ENCODE measurements at regions not wholly inside any gene's neighbourhood (a gene's known extent, or its start where the extent isn't known, plus 50 kb on each side); places are given as distances from the start of the nearest gene placed in this dataset.

DNA sequence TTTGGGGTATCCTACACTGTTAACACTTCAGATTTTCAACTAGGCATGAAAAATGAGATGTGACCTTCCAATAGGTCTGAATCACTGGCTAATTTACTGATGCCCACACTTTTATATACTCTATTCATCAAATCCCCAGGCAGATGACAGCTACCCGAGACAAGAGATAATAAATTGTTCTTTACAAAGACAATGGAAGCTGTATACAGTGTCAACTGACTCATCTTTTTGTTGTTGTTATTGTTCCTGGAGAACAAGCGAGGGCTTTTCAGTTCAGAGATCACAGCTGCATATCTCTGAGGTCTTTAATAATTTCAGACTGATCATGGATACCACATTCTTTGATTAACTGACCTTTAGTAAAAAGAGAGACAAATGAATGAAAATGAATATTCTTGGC is 228.9 kb downstream of the SDHAF3 start:
- Mint-ChIP-seq H3K27ac (no peak overlapping the region), H3K27me3 (ENCODE audit: low read depth) (no peaks in the 10 kb centered on the region), H3K4me3 (no peak overlapping the region), H3K4me1 (peaks cover 9% of the 10 kb centered on the region), H3K36me3 (no peaks in the 10 kb centered on the region; the same call in 1 of the 2 replicates), H3K9me3 (peaks cover 15% of the 10 kb centered on the region)
- POLR2A ChIA-PET: no interaction called here
- CTCF ChIA-PET: no interaction called here
- no peak for ATAC-seq
- DNase-seq (ENCODE audit: low spot score): no peak
- TF ChIP-seq SMAD3 (CRISPR knock-in tag; IDR thresholded peaks at IDR 0.05; ENCODE audit: borderline replicate concordance): no peak

DNA sequence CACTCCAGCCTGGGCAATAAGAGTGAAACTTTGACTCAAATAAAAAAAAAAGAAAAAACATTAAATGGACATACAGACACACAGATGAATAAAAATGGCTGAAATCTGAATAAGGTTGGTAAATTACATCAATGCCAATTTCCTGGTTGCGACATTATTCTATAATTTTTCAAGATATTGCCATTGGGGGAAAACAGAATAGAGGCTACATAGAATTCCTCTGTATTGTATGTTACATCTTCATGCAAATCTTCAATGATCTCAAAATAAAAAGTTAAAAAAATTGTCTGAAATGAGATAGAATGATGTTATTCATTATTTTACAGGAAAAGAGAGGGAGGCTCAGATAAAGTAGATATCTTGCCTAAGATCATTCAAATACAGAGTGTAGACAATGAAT is 234.0 kb downstream of the SDHAF3 start:
- Mint-ChIP-seq H3K4me1 (no peaks in the 10 kb centered on the region), H3K4me3 (no peak overlapping the region), H3K9me3 (peaks cover 21% of the 10 kb centered on the region), H3K27me3 (ENCODE audit: low read depth) (no peaks in the 10 kb centered on the region), H3K27ac (no peak overlapping the region), H3K36me3 (peaks cover 5% of the 10 kb centered on the region; the same call in 1 of the 2 replicates)
- POLR2A ChIA-PET: no interaction called here
- TF ChIP-seq, protein P1, sequence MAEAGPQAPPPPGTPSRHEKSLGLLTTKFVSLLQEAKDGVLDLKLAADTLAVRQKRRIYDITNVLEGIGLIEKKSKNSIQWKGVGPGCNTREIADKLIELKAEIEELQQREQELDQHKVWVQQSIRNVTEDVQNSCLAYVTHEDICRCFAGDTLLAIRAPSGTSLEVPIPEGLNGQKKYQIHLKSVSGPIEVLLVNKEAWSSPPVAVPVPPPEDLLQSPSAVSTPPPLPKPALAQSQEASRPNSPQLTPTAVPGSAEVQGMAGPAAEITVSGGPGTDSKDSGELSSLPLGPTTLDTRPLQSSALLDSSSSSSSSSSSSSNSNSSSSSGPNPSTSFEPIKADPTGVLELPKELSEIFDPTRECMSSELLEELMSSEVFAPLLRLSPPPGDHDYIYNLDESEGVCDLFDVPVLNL (CRISPR knock-in tag; IDR thresholded peaks at IDR 0.05; ENCODE audit: borderline replicate concordance, low read depth): no peak
- TF ChIP-seq ZBTB21 (CRISPR knock-in tag; IDR thresholded peaks at IDR 0.05; ENCODE audit: borderline replicate concordance): no peak
- TF ChIP-seq MYBL2 (CRISPR knock-in tag; IDR thresholded peaks at IDR 0.05): no peak
- no peak for TF ChIP-seq ATF1 (CRISPR knock-in tag; IDR thresholded peaks at IDR 0.05)
- TF ChIP-seq, protein P2, sequence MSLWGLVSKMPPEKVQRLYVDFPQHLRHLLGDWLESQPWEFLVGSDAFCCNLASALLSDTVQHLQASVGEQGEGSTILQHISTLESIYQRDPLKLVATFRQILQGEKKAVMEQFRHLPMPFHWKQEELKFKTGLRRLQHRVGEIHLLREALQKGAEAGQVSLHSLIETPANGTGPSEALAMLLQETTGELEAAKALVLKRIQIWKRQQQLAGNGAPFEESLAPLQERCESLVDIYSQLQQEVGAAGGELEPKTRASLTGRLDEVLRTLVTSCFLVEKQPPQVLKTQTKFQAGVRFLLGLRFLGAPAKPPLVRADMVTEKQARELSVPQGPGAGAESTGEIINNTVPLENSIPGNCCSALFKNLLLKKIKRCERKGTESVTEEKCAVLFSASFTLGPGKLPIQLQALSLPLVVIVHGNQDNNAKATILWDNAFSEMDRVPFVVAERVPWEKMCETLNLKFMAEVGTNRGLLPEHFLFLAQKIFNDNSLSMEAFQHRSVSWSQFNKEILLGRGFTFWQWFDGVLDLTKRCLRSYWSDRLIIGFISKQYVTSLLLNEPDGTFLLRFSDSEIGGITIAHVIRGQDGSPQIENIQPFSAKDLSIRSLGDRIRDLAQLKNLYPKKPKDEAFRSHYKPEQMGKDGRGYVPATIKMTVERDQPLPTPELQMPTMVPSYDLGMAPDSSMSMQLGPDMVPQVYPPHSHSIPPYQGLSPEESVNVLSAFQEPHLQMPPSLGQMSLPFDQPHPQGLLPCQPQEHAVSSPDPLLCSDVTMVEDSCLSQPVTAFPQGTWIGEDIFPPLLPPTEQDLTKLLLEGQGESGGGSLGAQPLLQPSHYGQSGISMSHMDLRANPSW (CRISPR knock-in tag; conservative IDR thresholded peaks at IDR 0.05; ENCODE audit: low read depth): no peak
- TF ChIP-seq, protein P3, sequence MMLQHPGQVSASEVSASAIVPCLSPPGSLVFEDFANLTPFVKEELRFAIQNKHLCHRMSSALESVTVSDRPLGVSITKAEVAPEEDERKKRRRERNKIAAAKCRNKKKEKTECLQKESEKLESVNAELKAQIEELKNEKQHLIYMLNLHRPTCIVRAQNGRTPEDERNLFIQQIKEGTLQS (CRISPR knock-in tag; conservative IDR thresholded peaks at IDR 0.05): no peak
- no peak for TF ChIP-seq NFATC4 (CRISPR knock-in tag; IDR thresholded peaks at IDR 0.05)
- no peak for TF ChIP-seq KAT7 (CRISPR knock-in tag; IDR thresholded peaks at IDR 0.05; ENCODE audit: borderline replicate concordance)
- CTCF ChIA-PET: no interaction called here
- ATAC-seq: no peak
- no peak for DNase-seq (ENCODE audit: low spot score)

DNA sequence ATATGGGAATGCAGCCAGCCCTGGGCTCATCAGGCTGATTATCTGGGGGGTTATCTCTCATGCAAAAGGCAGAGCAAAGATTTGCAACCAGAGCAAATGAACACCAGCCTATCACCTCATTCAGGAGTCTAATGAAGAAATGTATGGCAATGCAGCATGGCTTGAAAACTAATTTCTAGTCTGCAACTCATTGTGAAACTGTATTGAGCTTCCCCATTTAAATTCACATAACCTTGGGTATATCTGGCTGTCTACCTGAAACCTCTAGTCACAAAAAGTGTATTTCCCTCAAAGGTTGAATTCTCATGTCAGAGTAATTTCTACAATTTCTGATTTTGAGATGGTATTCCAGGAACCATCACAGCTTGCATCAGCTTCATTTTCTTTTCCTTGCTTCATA is 240.0 kb downstream of the SDHAF3 start:
- ChIA-PET POLR2A (no interaction called here), CTCF (no interaction called here)
- Mint-ChIP-seq H3K27me3 (ENCODE audit: low read depth) (no peaks in the 10 kb centered on the region), H3K27ac (no peak overlapping the region), H3K4me3 (no peak overlapping the region), H3K9me3 (no peaks in the 10 kb centered on the region), H3K4me1 (peaks cover 3% of the 10 kb centered on the region; the same call in 1 of the 2 replicates), H3K36me3 (no peaks in the 10 kb centered on the region)
- DNase-seq (ENCODE audit: low spot score): no peak
- TF ChIP-seq, protein P4, sequence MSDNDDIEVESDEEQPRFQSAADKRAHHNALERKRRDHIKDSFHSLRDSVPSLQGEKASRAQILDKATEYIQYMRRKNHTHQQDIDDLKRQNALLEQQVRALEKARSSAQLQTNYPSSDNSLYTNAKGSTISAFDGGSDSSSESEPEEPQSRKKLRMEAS (CRISPR knock-in tag; IDR thresholded peaks at IDR 0.05): no peak
- TF ChIP-seq SP1 (CRISPR knock-in tag; conservative IDR thresholded peaks at IDR 0.05): no peak
- TF ChIP-seq, protein P5, sequence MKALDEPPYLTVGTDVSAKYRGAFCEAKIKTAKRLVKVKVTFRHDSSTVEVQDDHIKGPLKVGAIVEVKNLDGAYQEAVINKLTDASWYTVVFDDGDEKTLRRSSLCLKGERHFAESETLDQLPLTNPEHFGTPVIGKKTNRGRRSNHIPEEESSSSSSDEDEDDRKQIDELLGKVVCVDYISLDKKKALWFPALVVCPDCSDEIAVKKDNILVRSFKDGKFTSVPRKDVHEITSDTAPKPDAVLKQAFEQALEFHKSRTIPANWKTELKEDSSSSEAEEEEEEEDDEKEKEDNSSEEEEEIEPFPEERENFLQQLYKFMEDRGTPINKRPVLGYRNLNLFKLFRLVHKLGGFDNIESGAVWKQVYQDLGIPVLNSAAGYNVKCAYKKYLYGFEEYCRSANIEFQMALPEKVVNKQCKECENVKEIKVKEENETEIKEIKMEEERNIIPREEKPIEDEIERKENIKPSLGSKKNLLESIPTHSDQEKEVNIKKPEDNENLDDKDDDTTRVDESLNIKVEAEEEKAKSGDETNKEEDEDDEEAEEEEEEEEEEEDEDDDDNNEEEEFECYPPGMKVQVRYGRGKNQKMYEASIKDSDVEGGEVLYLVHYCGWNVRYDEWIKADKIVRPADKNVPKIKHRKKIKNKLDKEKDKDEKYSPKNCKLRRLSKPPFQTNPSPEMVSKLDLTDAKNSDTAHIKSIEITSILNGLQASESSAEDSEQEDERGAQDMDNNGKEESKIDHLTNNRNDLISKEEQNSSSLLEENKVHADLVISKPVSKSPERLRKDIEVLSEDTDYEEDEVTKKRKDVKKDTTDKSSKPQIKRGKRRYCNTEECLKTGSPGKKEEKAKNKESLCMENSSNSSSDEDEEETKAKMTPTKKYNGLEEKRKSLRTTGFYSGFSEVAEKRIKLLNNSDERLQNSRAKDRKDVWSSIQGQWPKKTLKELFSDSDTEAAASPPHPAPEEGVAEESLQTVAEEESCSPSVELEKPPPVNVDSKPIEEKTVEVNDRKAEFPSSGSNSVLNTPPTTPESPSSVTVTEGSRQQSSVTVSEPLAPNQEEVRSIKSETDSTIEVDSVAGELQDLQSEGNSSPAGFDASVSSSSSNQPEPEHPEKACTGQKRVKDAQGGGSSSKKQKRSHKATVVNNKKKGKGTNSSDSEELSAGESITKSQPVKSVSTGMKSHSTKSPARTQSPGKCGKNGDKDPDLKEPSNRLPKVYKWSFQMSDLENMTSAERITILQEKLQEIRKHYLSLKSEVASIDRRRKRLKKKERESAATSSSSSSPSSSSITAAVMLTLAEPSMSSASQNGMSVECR (CRISPR knock-in tag; IDR thresholded peaks at IDR 0.05; ENCODE audit: borderline replicate concordance): no peak
- no peak for ATAC-seq

All from WTC11 (cell line).